ENCODE measurements at regions not wholly inside any gene's neighbourhood (a gene's known extent, or its start where the extent isn't known, plus 50 kb on each side); places are given as distances from the start of the nearest gene placed in this dataset.
"Not testable (repeated sequence)": the region's sequence is repeated elsewhere in the genome, so short reads cannot be mapped to it uniquely, and the experiment has no call there.

GRCh38 chr4:188578657-188579056 is 439.4 kb downstream of the TRIML1 start:
- no peak for DNase-seq

- DNase-seq, result no peak
Measured at GRCh38 chr4:188596021-188596420, 456.8 kb downstream of the TRIML1 start.

GRCh38 chr4:188603646-188604045 is 464.4 kb downstream of the TRIML1 start:
- DNase-seq, result no peak

- no peak for DNase-seq
Measured at GRCh38 chr4:188606635-188607034, 467.4 kb downstream of the TRIML1 start.

- DNase-seq, result no peak
Measured at GRCh38 chr4:188611143-188611542, 471.9 kb downstream of the TRIML1 start.

GRCh38 chr4:188612659-188613058 is 473.4 kb downstream of the TRIML1 start:
- DNase-seq, result no peak

GRCh38 chr4:188613976-188614375 is 474.7 kb downstream of the TRIML1 start:
- DNase-seq, result no peak

- no peak for DNase-seq
Measured at GRCh38 chr4:188619456-188620149, 480.4 kb downstream of the TRIML1 start.

- DNase-seq, result no peak
Measured at GRCh38 chr4:188620608-188621007, 481.4 kb downstream of the TRIML1 start.

GRCh38 chr4:188623314-188623854 is 484.1 kb downstream of the TRIML1 start:
- DNase-seq, result no peak

- no peak for DNase-seq
Measured at GRCh38 chr4:188624370-188624769, 485.1 kb downstream of the TRIML1 start.

- no peak for DNase-seq
Measured at GRCh38 chr4:188627892-188628291, 488.7 kb downstream of the TRIML1 start.

GRCh38 chr4:188639479-188640100 is 500.3 kb downstream of the TRIML1 start:
- DNase-seq, result no peak

GRCh38 chr4:188647820-188648370 is 508.7 kb downstream of the TRIML1 start:
- no peak for DNase-seq

- DNase-seq, result no peak
Measured at GRCh38 chr4:188649635-188650034, 510.4 kb downstream of the TRIML1 start.

GRCh38 chr4:188650516-188650915 is 511.3 kb downstream of the TRIML1 start:
- no peak for DNase-seq

GRCh38 chr4:188657365-188657764 is 518.1 kb downstream of the TRIML1 start:
- DNase-seq, result no peak

- DNase-seq, result no peak
Measured at GRCh38 chr4:188658958-188659522, 519.8 kb downstream of the TRIML1 start.

- no peak for DNase-seq
Measured at GRCh38 chr4:188660796-188661195, 521.6 kb downstream of the TRIML1 start.

- DNase-seq, result no peak
Measured at GRCh38 chr4:188661502-188661901, 522.3 kb downstream of the TRIML1 start.

GRCh38 chr4:188663369-188663768 is 524.1 kb downstream of the TRIML1 start:
- DNase-seq, result no peak

- no peak for DNase-seq
Measured at GRCh38 chr4:188665491-188666457, 526.5 kb downstream of the TRIML1 start.

GRCh38 chr4:188678691-188679090 is 539.5 kb downstream of the TRIML1 start:
- not testable (repeated sequence) for DNase-seq

All from activated CD4-positive, alpha-beta T cell treated with anti-CD3 and anti-CD28 coated beads for 1 hour (primary cell).